ENCODE measurements at regions not wholly inside any gene's neighbourhood (a gene's known extent, or its start where the extent isn't known, plus 50 kb on each side); places are given as distances from the start of the nearest gene placed in this dataset.

GRCh38 chr7:40964610-40965009 is 738.3 kb downstream of the INHBA start:
- no peak overlapping the region for H3K4me3 Mint-ChIP-seq
- DNase-seq = no peak
- intact Hi-C loops (cut with micrococcal nuclease) = no loop called here
- Histone ChIP-seq H3K4me1 (ENCODE audit: control insufficient read depth in 2 of 2, insufficient read depth in 2 of 2, low read length in 2 of 2) (no peaks in the 10 kb centered on the region), H3K4me2 (replicated peaks; ENCODE audit: low read depth, low read length, poor library complexity, severe bottlenecking) (no peak overlapping the region), H3K27me3 (replicated peaks in 1 of 4; ENCODE audit: control extremely low read depth in 1 of 4, control insufficient read depth in 3 of 4, insufficient read depth in 4 of 4, low read length in 3 of 4) (peaks cover 0 to 2% (median 0%) of the 10 kb centered on the region in 4 experiments), H3K36me3 (replicated peaks in 1 of 2; ENCODE audit: control extremely low read depth in 1 of 2, control insufficient read depth in 1 of 2, extremely low read depth in 1 of 2, insufficient read depth in 2 of 2, low read length in 1 of 2) (no peaks in the 10 kb centered on the region), H3K4me3 (ENCODE audit: control extremely low read depth in 1 of 5, extremely low read depth in 1 of 5, insufficient read depth in 1 of 5, low read depth in 2 of 5, low read length in 4 of 5) (no peak overlapping the region), H2AFZ (ENCODE audit: insufficient read depth, low read depth, low read length, poor library complexity, severe bottlenecking) (no peak overlapping the region), H3K9me3 (ENCODE audit: control extremely low read depth in 1 of 3, control insufficient read depth in 2 of 3, insufficient read depth in 1 of 3, low read length in 2 of 3) (peaks cover 0 to 3% (median 0%) of the 10 kb centered on the region in 3 donors), H3K79me2 (ENCODE audit: control insufficient read depth, insufficient read depth, low read length) (no peaks in the 10 kb centered on the region), H4K20me1 (ENCODE audit: control insufficient read depth, insufficient read depth, low read length, poor library complexity, severe bottlenecking) (no peaks in the 10 kb centered on the region), H3K9ac (ENCODE audit: low read length) (no peak overlapping the region), H3K27ac (ENCODE audit: low read length in 2 of 2) (no peak overlapping the region)
- TF ChIP-seq CTCF (IDR thresholded peaks at IDR 0.05) (no peak), EZH2 (IDR thresholded peaks at IDR 0.05; ENCODE audit: borderline replicate concordance, insufficient read depth, low read depth, low read length, poor library complexity, severe bottlenecking) (no peak)
- H3K9me3 Mint-ChIP-seq (ENCODE audit: insufficient read depth) = peaks cover 2% of the 10 kb centered on the region
- WGBS (ENCODE audit: insufficient coverage) = 71% methylated on average over 1 of the region's 2 CpGs
- peaks cover 3% of the 10 kb centered on the region for H3K27me3 Mint-ChIP-seq
- ChIA-PET CTCF (no interaction called here), POLR2A (no interaction called here)
- H3K4me1 Mint-ChIP-seq = peaks cover 3% of the 10 kb centered on the region
- no peak overlapping the region for H3K27ac Mint-ChIP-seq
- no peak for ATAC-seq (ENCODE audit: low read depth)

GRCh38 chr7:40959955-40960354 is 742.9 kb downstream of the INHBA start:
- Histone ChIP-seq H3K27ac (ENCODE audit: low read length in 2 of 2) (no peak overlapping the region), H4K20me1 (ENCODE audit: control insufficient read depth, insufficient read depth, low read length, poor library complexity, severe bottlenecking) (no peaks in the 10 kb centered on the region), H2AFZ (ENCODE audit: insufficient read depth, low read depth, low read length, poor library complexity, severe bottlenecking) (no peak overlapping the region), H3K79me2 (ENCODE audit: control insufficient read depth, insufficient read depth, low read length) (no peaks in the 10 kb centered on the region), H3K27me3 (replicated peaks in 1 of 4; ENCODE audit: control extremely low read depth in 1 of 4, control insufficient read depth in 3 of 4, insufficient read depth in 4 of 4, low read length in 3 of 4) (no peaks in the 10 kb centered on the region), H3K4me3 (ENCODE audit: control extremely low read depth in 1 of 5, extremely low read depth in 1 of 5, insufficient read depth in 1 of 5, low read depth in 2 of 5, low read length in 4 of 5) (no peak overlapping the region), H3K9ac (ENCODE audit: low read length) (no peak overlapping the region), H3K4me2 (replicated peaks; ENCODE audit: low read depth, low read length, poor library complexity, severe bottlenecking) (no peak overlapping the region), H3K9me3 (ENCODE audit: control extremely low read depth in 1 of 3, control insufficient read depth in 2 of 3, insufficient read depth in 1 of 3, low read length in 2 of 3) (no peaks in the 10 kb centered on the region), H3K4me1 (ENCODE audit: control insufficient read depth in 2 of 2, insufficient read depth in 2 of 2, low read length in 2 of 2) (no peaks in the 10 kb centered on the region), H3K36me3 (replicated peaks in 1 of 2; ENCODE audit: control extremely low read depth in 1 of 2, control insufficient read depth in 1 of 2, extremely low read depth in 1 of 2, insufficient read depth in 2 of 2, low read length in 1 of 2) (no peaks in the 10 kb centered on the region)
- POLR2A ChIA-PET = no interaction called here
- no peak for DNase-seq
- H3K4me1 Mint-ChIP-seq = peaks cover under 1% of the 10 kb centered on the region
- intact Hi-C loops (cut with micrococcal nuclease) = no loop called here
- TF ChIP-seq CTCF (IDR thresholded peaks at IDR 0.05) (no peak), EZH2 (IDR thresholded peaks at IDR 0.05; ENCODE audit: borderline replicate concordance, insufficient read depth, low read depth, low read length, poor library complexity, severe bottlenecking) (no peak)
- no peak for ATAC-seq (ENCODE audit: low read depth)
- peaks cover 3% of the 10 kb centered on the region for H3K27me3 Mint-ChIP-seq
- H3K27ac Mint-ChIP-seq = no peak overlapping the region
- H3K4me3 Mint-ChIP-seq = no peak overlapping the region
- H3K9me3 Mint-ChIP-seq (ENCODE audit: insufficient read depth) = peaks cover 2% of the 10 kb centered on the region
- no CpG with 5 or more reads among the region's 1 CpG for whole genome bisulfite sequencing (ENCODE audit: insufficient coverage)
- CTCF ChIA-PET = no interaction called here
